ENCODE measurements at regions not wholly inside any gene's neighbourhood (a gene's known extent, or its start where the extent isn't known, plus 50 kb on each side); places are given as distances from the start of the nearest gene placed in this dataset.

DNA sequence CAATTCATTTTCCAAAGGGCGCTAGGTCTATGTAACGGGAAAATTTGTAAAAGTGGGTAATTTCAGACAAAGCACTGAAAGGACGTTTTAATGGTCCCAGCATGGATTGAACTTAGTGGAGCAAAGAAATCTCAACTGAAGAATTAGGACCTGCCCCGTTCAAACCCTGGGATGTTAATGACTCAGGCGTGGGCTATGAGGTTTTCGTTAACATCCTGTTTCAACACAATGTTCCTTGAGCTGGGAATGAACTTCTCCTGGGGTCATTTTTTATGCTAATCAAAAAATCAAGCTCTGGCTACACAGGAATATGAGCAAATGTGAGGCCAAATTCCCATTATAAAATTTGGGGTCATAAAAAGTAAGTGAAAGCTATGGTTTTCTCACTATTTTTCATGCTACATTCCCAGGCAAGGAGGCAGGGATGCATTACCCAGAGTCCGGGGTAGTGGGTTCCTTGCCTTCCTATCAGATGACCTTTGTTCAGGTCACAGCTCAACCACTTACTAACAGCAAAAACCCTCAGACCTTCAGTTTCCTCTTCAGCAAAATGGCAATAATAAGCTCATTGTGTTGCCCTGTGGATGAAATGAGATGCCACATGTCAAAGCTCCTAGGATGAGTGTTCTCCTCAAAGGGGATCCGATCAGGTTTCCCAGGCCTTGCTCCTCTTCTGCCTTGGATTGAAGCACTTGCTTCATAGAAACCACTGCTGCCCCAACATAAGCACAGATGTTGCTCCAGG is 271.4 kb downstream of the ARRDC4 start:
- H3K4me1 ChIP-seq, result no peaks in the 10 kb centered on the region
- H3K27me3 ChIP-seq, result peaks cover 2 to 5% of the 10 kb centered on the region in 2 donors
- H3K27ac ChIP-seq, result peak overlapping the region in 1 of 2 donors; percentile 7
- intact Hi-C loops (cut with DNase I; ENCODE audit: low total_unique reads), result no loop called here
- no peaks in the 10 kb centered on the region for H3K9me3 ChIP-seq
- no peak overlapping the region for H3K4me3 ChIP-seq
- H3K36me3 ChIP-seq, result no peaks in the 10 kb centered on the region
- TF ChIP-seq POLR2A (IDR thresholded peaks at IDR 0.05), result no peak
- DNase-seq (ENCODE audit: low spot score in 2 of 2), result no peak

DNA sequence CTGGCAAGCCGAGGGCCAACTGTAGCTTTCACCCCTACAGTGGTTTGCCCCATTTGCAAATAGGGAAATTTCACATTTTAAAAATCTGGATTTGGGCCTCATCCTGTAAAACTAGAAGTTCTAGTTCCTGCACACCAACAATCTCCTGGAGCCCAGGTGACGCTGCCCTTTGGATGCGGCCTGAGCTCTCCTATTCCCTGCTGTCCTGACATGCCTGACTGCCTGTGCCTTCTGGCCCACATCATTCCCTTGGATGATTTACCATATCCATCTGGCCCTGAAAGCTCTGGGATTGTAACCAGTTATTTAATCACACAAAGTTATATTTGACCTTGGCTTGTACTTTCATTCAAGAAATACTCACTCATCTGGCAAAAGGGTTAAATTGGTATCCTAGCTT is 272.3 kb downstream of the ARRDC4 start:
- Histone ChIP-seq H3K4me3 (no peak overlapping the region), H3K9me3 (no peaks in the 10 kb centered on the region), H3K27ac (no peak overlapping the region), H3K36me3 (no peaks in the 10 kb centered on the region), H3K27me3 (peaks cover 2 to 5% of the 10 kb centered on the region in 2 donors), H3K4me1 (no peaks in the 10 kb centered on the region)
- no peak for TF ChIP-seq POLR2AphosphoS5 (IDR thresholded peaks at IDR 0.05)
- TF ChIP-seq POLR2A (IDR thresholded peaks at IDR 0.05), result no peak
- TF ChIP-seq, protein P1, sequence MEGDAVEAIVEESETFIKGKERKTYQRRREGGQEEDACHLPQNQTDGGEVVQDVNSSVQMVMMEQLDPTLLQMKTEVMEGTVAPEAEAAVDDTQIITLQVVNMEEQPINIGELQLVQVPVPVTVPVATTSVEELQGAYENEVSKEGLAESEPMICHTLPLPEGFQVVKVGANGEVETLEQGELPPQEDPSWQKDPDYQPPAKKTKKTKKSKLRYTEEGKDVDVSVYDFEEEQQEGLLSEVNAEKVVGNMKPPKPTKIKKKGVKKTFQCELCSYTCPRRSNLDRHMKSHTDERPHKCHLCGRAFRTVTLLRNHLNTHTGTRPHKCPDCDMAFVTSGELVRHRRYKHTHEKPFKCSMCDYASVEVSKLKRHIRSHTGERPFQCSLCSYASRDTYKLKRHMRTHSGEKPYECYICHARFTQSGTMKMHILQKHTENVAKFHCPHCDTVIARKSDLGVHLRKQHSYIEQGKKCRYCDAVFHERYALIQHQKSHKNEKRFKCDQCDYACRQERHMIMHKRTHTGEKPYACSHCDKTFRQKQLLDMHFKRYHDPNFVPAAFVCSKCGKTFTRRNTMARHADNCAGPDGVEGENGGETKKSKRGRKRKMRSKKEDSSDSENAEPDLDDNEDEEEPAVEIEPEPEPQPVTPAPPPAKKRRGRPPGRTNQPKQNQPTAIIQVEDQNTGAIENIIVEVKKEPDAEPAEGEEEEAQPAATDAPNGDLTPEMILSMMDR (IDR thresholded peaks at IDR 0.05), result no peak
- no peak for DNase-seq (ENCODE audit: low spot score in 2 of 2)
- intact Hi-C loops (cut with DNase I; ENCODE audit: low total_unique reads), result no loop called here

DNA sequence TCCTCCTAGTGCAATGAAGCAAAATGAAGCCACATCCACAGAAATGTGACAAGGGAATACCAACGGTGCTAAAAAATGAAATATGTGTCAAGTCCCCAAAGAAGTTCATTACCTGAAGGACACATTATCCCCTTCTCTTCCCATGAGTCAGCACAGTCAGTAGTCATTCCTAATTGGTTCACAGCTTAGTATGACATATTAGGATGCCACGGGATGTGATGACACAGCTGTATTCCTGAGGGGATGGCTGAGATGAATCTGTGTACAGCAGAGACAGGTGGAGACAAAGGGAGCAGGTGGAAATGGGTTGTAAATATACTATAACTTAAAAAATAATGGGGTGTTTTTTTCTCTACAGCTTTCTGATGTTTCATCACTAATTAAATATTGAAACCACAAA is 273.4 kb downstream of the ARRDC4 start:
- intact Hi-C loops (cut with DNase I; ENCODE audit: low total_unique reads), result no loop called here
- TF ChIP-seq, protein P1 (IDR thresholded peaks at IDR 0.05), result no peak
- no peak for TF ChIP-seq POLR2A (IDR thresholded peaks at IDR 0.05)
- TF ChIP-seq POLR2AphosphoS5 (IDR thresholded peaks at IDR 0.05), result no peak

DNA sequence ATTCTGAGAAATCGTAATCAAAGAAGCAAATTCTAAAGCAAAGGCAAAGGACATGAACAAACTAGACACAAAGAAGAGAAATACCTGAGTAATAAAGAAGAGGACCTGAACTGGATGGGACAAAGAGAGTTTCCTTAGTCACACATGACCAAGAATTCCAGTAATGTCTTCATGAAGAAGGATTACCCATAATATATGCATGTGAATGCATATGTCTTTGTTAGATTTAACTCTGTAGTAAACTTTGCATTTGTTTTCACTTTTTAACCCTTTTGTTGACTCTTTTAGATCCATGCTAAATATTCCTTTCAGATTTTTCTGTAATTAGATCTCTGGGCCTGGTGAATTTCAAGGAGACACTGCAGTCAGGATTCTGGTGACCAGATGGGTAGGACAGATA is 279.8 kb downstream of the ARRDC4 start:
- intact Hi-C loops (cut with DNase I; ENCODE audit: low total_unique reads), result no loop called here
- Histone ChIP-seq H3K36me3 (no peaks in the 10 kb centered on the region), H3K27me3 (peaks cover under 1 to 2% of the 10 kb centered on the region in 2 donors), H3K9me3 (no peaks in the 10 kb centered on the region), H3K27ac (no peak overlapping the region), H3K4me3 (no peak overlapping the region), H3K4me1 (no peaks in the 10 kb centered on the region)
- DNase-seq (ENCODE audit: low spot score in 2 of 2), result no peak
- no peak for TF ChIP-seq POLR2AphosphoS5 (IDR thresholded peaks at IDR 0.05)
- TF ChIP-seq, protein P1 (IDR thresholded peaks at IDR 0.05), result no peak
- no peak for TF ChIP-seq POLR2A (IDR thresholded peaks at IDR 0.05)

More for the DNA sequence above, 273.4 kb downstream of the ARRDC4 start:
- Histone ChIP-seq H3K36me3 (no peaks in the 10 kb centered on the region), H3K27me3 (peaks cover 2 to 5% of the 10 kb centered on the region in 2 donors), H3K4me3 (no peak overlapping the region), H3K9me3 (no peaks in the 10 kb centered on the region), H3K27ac (no peak overlapping the region), H3K4me1 (no peaks in the 10 kb centered on the region)
- DNase-seq (ENCODE audit: low spot score in 2 of 2), result no peak

DNA sequence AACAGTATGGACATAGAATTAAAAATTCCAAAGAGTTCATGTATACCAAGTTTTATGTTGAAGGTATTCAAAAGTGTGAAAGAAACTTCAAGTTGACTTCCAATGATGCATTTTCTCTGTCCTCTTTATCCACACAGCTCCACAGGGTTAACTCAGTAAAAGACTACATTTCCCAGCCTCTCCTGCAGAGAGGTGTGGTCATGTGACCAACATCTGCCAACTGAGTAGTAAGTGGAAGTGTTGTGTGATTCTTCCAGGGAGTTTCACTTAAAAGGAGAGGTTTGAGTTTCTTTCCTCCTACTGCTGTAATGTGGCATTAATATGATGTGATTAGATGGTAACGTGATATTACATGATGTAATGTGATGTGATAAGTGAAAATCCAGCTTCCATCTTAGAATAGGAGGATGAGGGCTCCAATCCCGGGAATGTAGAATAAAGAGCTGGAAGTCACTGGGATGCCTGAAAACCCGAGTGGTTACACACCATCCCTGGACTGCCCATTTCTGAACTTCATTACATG is 280.6 kb downstream of the ARRDC4 start:
- H3K36me3 ChIP-seq, result no peaks in the 10 kb centered on the region
- no peak for DNase-seq (ENCODE audit: low spot score in 2 of 2)
- H3K27ac ChIP-seq, result no peak overlapping the region
- H3K4me1 ChIP-seq, result no peaks in the 10 kb centered on the region
- H3K4me3 ChIP-seq, result no peak overlapping the region
- intact Hi-C loops (cut with DNase I; ENCODE audit: low total_unique reads), result no loop called here
- peaks cover 0 to 2% of the 10 kb centered on the region in 2 donors for H3K27me3 ChIP-seq
- peaks cover 0 to 2% of the 10 kb centered on the region in 2 donors for H3K9me3 ChIP-seq
- TF ChIP-seq, protein P1 (IDR thresholded peaks at IDR 0.05), result no peak
- no peak for TF ChIP-seq POLR2A (IDR thresholded peaks at IDR 0.05)
- TF ChIP-seq POLR2AphosphoS5 (IDR thresholded peaks at IDR 0.05), result no peak
